HCEC 1CT (cell line): ENCODE measurements at regions not wholly inside any gene's neighbourhood (a gene's known extent, or its start where the extent isn't known, plus 50 kb on each side); places are given as distances from the start of the nearest gene placed in this dataset.

Source experiments
- DNase-seq: peaks from one replicate; pipeline ENCODE4 v3.0.0-alpha.2; 2017

DNA sequence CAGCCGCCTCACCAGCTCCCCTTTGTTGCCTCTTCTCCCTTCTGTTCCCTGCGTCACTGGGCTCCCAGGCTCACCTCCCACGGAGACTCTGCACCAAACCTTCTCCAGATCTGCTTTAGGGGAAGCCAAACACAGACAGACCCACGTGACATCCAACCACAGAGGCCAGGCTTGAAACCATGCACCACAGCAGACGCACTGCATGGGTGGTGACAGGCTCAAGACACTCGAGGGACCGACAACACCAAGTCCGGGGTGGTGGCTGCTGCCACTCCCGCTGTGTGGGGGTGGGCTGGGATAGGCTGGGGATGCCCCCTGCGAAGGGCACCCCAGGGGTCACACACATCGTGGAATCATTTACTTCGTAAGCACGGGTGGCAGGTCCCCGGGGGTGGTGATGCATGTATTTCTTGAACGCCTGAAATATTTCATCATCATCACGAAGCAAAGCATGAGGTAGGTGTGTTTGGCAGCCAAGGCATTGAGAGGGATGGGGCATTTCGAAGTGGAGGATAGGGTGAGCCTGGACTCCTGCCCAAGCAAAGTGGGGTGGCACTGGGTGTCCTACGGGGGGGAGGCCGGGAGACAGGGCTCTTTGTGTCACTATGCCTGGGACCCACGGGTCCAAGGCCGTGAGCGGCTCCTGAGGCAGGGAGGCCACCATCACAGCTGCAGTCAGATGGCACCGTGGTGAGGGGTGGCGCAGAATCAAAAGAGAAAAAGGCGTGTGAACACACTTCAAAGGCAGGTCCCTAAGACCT is 66.8 kb upstream of the RFLNA start:
- DNase-seq = no peak

DNA sequence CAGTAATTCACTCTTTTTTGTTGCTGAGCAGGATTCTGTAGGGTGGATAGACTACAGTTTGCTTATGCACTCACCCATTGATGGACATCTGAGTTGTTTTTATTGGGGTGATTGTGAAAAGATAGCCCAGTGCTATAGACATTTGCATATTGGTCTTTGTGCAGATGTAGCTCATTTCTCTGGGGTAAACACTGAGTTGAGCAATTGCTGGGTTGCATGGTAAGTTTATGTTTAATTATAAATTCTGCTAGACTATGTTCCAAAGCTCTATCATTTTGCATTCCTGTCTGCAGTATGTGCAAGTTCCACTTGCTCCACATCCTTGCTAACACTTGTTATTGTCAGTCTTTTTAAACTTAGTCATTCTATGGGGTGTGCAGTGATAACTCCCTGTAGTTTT is 65.4 kb upstream of the RFLNA start:
- no peak for DNase-seq

DNA sequence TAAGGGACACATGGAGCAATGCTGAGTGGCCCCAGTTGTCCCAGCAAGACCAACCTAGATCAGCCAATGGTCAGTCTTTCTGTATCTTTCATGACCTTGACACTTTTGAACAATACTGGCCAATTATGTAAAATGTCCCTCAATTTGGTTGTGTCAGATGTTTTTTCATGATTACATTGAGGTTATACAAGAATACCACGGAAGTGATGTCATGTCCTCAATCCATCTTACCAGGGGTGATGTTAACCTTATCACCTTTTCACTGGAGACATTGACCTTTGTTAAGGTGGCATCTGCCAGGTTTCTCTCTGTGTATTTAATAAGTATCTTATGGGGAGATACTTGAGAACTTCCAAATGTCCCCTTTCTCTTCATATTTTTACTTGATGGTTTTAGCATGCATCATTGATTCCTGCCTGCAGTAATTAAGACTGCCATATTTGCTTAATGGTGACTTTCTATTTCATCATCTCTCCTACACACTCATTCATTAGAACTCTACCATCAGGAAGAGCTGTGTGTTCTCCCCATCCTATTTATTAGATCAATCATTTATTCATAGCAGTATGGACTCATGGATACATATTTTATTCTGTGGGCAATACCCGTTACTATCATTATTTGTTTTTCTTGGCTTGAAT is 64.7 kb upstream of the RFLNA start:
- no peak for DNase-seq

- DNase-seq = no peak
Measured at GRCh38 chr12:124230789-124231188, 64.1 kb upstream of the RFLNA start.

- DNase-seq = no peak
Measured at GRCh38 chr12:124231980-124232653, 62.8 kb upstream of the RFLNA start.

DNA sequence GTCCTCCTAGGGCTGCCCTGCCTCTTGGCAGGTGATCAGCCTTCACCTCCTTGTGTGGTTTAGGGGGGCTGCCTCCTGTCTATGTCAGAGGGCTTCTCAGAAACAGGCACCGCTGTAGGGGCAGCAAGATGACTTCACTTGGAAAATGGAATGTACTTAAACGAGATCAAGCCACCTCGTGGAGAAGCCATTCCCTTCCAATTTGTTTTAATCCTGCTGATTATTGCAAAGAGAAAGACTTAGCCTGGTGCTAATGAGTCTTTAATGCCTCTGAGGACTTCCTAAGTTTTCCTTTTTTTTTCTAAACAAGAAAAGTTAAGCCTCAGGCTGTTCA is 62.3 kb upstream of the RFLNA start:
- DNase-seq = no peak

- peak; percentile 76 for DNase-seq
Measured at GRCh38 chr12:124233041-124233796, 61.7 kb upstream of the RFLNA start.

GRCh38 chr12:124233846-124234640 is 60.9 kb upstream of the RFLNA start:
- DNase-seq = no peak

GRCh38 chr12:124236625-124237031 is 58.3 kb upstream of the RFLNA start:
- peak; percentile 87 for DNase-seq

DNA sequence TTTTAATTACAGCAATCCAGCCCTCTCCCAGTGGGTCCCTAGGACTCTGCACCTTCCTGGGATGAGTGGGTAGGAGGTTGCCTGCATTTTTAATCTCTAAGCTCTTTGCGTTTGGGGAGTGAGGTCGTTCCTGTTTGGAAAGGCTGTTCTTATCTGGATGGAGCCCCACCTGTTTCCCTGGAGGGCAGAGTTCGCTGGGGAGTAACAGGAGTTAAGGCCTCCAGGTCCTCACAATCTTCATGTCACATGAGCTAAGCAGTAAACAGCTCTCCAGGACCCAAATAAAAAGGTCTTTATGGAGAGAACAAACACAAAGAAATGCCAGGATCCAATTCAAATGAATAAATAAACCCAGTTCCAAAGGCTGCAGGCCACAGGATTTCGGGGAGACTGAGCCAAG is 56.0 kb upstream of the RFLNA start:
- no peak for DNase-seq

- DNase-seq = no peak
Measured at GRCh38 chr12:124240493-124240892, 54.4 kb upstream of the RFLNA start.

GRCh38 chr12:124241776-124242528 is 52.9 kb upstream of the RFLNA start:
- no peak for DNase-seq

DNA sequence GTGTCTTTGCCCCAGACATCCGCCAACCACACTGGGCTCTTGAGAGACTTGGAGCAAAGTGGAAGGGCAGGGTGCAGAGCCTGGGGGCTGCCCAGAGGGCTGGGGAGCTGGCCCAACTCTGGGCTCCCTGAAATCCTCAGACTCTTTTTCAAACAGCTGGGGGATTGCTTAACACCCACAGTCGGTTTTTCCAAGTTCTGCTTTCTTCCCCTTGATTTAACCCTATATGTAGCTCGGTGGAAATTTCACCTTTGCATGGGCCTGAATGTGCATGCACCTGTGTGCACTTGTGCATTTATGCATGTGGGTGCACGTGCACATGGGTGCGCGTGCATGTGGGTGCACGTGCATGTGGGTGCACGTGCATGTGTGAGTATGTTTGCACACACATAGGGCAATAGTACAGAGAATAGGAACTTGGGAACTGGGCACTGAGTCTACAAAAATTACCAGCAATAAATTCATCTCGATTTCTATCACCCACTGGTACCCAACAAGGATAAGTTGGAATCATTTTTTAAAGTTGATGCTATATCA is 52.3 kb upstream of the RFLNA start:
- no peak for DNase-seq

DNA sequence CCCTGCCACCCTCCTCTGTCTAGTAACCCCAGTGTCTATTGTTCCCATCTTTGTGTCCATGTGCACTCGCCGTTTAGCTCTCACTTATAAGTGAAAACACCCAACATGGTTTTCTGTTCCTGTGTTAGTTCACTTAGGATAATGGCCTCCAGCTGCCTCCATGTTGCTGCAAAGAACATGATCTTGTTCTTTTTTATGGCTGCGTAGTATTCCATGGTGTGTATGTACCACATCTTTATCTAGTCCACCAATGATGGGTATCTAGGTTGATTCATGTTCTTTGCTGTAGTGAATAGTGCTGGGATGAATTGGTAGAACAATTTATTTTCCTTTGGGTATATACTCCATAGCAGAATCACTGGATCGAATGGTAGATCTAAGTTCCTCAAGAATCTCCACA is 51.0 kb upstream of the RFLNA start:
- no peak for DNase-seq
